PC-9 (cell line): ENCODE measurements at regions not wholly inside any gene's neighbourhood (a gene's known extent, or its start where the extent isn't known, plus 50 kb on each side); places are given as distances from the start of the nearest gene placed in this dataset.

Experiments used
- EZH2 ChIP-seq: fragments of 200-600 bp; sonication (generic); IDR thresholded peaks from 2 replicates; pipeline ENCODE4 v1.8.0; 2017; ENCODE audit warnings: antibody characterized with exemption, low read depth
- TF ChIP-seq, protein P1 (sequence below): fragments of 200-600 bp; sonication (generic); conservative IDR thresholded peaks from 2 replicates; pipeline ENCODE4 v1.6.1; 2017; ENCODE audit warnings: mixed run types, antibody characterized with exemption, mild to moderate bottlenecking, moderate library complexity

DNA sequence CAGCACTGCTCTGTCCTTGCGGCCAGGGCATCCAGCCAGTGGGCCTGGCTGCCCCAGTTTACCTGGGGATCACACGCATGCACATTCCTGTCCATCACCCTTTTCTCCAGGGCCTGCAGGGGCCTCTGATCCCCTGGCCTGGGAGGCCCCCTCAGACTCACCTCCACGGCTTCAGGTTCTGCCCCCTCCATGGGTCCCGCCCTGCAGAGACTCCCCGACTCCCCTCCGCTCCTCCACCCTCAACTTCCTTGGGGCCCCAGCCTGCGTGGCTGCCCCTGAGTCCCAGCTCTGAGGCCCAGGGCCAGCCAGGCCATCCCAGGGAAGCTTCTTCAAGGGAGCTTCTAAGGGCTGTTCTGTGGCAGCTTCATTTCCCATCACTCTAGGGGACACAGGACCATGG is 324.1 kb downstream of the TCERG1L start:
- TF ChIP-seq, protein P1, sequence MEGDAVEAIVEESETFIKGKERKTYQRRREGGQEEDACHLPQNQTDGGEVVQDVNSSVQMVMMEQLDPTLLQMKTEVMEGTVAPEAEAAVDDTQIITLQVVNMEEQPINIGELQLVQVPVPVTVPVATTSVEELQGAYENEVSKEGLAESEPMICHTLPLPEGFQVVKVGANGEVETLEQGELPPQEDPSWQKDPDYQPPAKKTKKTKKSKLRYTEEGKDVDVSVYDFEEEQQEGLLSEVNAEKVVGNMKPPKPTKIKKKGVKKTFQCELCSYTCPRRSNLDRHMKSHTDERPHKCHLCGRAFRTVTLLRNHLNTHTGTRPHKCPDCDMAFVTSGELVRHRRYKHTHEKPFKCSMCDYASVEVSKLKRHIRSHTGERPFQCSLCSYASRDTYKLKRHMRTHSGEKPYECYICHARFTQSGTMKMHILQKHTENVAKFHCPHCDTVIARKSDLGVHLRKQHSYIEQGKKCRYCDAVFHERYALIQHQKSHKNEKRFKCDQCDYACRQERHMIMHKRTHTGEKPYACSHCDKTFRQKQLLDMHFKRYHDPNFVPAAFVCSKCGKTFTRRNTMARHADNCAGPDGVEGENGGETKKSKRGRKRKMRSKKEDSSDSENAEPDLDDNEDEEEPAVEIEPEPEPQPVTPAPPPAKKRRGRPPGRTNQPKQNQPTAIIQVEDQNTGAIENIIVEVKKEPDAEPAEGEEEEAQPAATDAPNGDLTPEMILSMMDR, result no peak
- TF ChIP-seq EZH2, result no peak
